ENCODE measurements at regions not wholly inside any gene's neighbourhood (a gene's known extent, or its start where the extent isn't known, plus 50 kb on each side); places are given as distances from the start of the nearest gene placed in this dataset.

DNA sequence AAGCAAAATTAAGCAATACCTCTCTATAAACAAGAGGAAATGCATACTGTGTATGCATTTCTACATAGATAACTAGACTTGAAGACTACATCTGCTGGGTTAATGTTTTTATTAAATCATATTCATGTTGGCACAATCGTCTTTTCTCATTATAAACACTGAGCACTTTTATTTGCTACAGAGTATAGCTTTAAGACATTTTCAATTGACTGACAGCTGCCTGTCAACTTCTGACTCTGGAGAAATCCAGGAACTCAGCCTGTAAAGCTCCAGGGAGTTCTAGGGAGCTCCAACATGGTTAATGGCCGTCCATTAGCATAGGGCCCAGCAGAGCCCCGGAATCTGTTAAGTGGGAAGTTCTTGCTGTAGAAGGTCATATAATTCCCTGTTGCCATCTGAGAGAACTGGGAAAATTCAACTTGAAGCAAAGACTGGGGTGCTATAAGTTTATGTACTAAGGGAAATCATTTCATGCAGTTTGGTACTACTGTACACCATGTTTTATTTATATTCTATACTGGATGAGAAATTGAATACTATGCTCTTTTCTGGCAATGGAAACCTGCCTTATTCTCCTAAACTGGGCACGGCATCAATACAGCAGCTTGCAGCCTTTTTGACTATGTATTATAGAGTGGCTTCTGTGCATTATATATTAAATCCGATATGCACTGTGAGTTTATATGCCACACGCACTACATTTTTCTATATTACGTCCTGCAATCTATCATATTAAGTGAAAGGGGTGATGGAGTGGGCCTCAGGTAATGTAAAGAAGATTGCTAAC lies 243.5 kb upstream of the ZNF521 start:
- TF ChIP-seq, protein P1, sequence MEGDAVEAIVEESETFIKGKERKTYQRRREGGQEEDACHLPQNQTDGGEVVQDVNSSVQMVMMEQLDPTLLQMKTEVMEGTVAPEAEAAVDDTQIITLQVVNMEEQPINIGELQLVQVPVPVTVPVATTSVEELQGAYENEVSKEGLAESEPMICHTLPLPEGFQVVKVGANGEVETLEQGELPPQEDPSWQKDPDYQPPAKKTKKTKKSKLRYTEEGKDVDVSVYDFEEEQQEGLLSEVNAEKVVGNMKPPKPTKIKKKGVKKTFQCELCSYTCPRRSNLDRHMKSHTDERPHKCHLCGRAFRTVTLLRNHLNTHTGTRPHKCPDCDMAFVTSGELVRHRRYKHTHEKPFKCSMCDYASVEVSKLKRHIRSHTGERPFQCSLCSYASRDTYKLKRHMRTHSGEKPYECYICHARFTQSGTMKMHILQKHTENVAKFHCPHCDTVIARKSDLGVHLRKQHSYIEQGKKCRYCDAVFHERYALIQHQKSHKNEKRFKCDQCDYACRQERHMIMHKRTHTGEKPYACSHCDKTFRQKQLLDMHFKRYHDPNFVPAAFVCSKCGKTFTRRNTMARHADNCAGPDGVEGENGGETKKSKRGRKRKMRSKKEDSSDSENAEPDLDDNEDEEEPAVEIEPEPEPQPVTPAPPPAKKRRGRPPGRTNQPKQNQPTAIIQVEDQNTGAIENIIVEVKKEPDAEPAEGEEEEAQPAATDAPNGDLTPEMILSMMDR (IDR thresholded peaks at IDR 0.05), result no peak
- no peak for TF ChIP-seq EZH2 (IDR thresholded peaks at IDR 0.05; ENCODE audit: borderline replicate concordance, insufficient read depth, low read depth, low read length, poor library complexity, severe bottlenecking)

Data from B cell (primary cell).